HEK293 (cell line): ENCODE measurements at regions not wholly inside any gene's neighbourhood (a gene's known extent, or its start where the extent isn't known, plus 50 kb on each side); places are given as distances from the start of the nearest gene placed in this dataset.
A peak's percentile ranks its signal among the peaks of the same experiment; 100 is the strongest.

Experiments
- CTCF ChIA-PET: fragments of 350-600 bp; formaldehyde crosslinking; extraction: SDS; loops from one replicate; lab custom pipeline; 2021; ENCODE audit warnings: antibody characterized with exemption; lab: Yijun Ruan, JAX
- POLR2A ChIA-PET: fragments of 300-600 bp; formaldehyde crosslinking; extraction: SDS; loops from one replicate; lab custom pipeline; 2020; ENCODE audit warnings: antibody characterized with exemption, inconsistent platforms; lab: Yijun Ruan, JAX
- H3K27ac ChIP-seq: fragments of 200-500 bp; sonication (Bioruptor generic); 2 replicates; pipeline ENCODE4 v1.5.1; 2014; ENCODE audit warnings: low read depth, low read length, control low read depth, inconsistent platforms; ENCODE audit errors: extremely low read depth
- H3K36me3 ChIP-seq, 2 experiments: fragments of 200-500 bp in 1 of 2; sonication (Bioruptor generic) in 1 of 2; 1 replicate in 1 of 2; 2 replicates in 1 of 2; pipeline ENCODE4 v1.5.1; 2014 to 2017; ENCODE audit warnings: inconsistent platforms in 2 of 2, low read length in 2 of 2; ENCODE audit not compliant: control insufficient read depth in 2 of 2, insufficient read depth in 1 of 2
- H3K4me1 ChIP-seq: fragments of 200-500 bp; sonication (Bioruptor generic); 2 replicates; pipeline ENCODE4 v1.5.1; 2014; ENCODE audit warnings: mild to moderate bottlenecking, low read length, inconsistent platforms; ENCODE audit not compliant: control insufficient read depth, insufficient read depth
- H3K4me3 ChIP-seq: 2 replicates; pipeline ENCODE4 v1.5.1; 2011; ENCODE audit warnings: low read depth, mild to moderate bottlenecking, control low read depth, low read length, moderate library complexity
- H3K9me3 ChIP-seq: fragments of 200-500 bp; sonication (Bioruptor generic); 2 replicates; pipeline ENCODE4 v1.5.1; 2014; ENCODE audit warnings: low read depth, low read length, inconsistent platforms; ENCODE audit not compliant: control insufficient read depth, insufficient read depth
- GLIS2 ChIP-seq: fragments of 450-650 bp; formaldehyde crosslinking; IDR thresholded peaks from 2 replicates; pipeline ENCODE4 v1.5.1; 2016; ENCODE audit warnings: missing biosample characterization, missing genetic modification characterization
- RBAK ChIP-seq: fragments of 450-650 bp; formaldehyde crosslinking; IDR thresholded peaks from 2 replicates; pipeline ENCODE4 v1.5.1; 2016; ENCODE audit warnings: missing biosample characterization, missing genetic modification characterization
- SETDB1 ChIP-seq: IDR thresholded peaks from one replicate; pipeline ENCODE4 v1.6.1; 2017; ENCODE audit warnings: mild to moderate bottlenecking, low read length, moderate library complexity, mixed read lengths; ENCODE audit not compliant: insufficient read length
- YY2 ChIP-seq: fragments of 450-650 bp; formaldehyde crosslinking; IDR thresholded peaks from 2 replicates; pipeline ENCODE4 v1.5.1; 2016; ENCODE audit warnings: missing biosample characterization, missing genetic modification characterization
- ZFP3 ChIP-seq: fragments of 450-650 bp; formaldehyde crosslinking; IDR thresholded peaks from 2 replicates; pipeline ENCODE4 v1.5.1; 2016; ENCODE audit warnings: low read depth, missing biosample characterization, missing genetic modification characterization
- ZNF114 ChIP-seq: fragments of 450-650 bp; formaldehyde crosslinking; IDR thresholded peaks from 2 replicates; pipeline ENCODE4 v1.5.0; 2017; ENCODE audit warnings: missing biosample characterization, missing genetic modification characterization
- ZNF266 ChIP-seq: fragments of 450-650 bp; formaldehyde crosslinking; IDR thresholded peaks from 2 replicates; pipeline ENCODE4 v1.5.1; 2016; ENCODE audit warnings: missing biosample characterization, missing genetic modification characterization, low read depth
- ZNF404 ChIP-seq: fragments of 450-650 bp; formaldehyde crosslinking; IDR thresholded peaks from 2 replicates; pipeline ENCODE4 v1.5.1; 2017; ENCODE audit warnings: missing biosample characterization, missing genetic modification characterization
- ZNF585B ChIP-seq: fragments of 450-650 bp; formaldehyde crosslinking; IDR thresholded peaks from 2 replicates; pipeline ENCODE4 v1.5.1; 2016; ENCODE audit warnings: missing biosample characterization, missing genetic modification characterization
- TF ChIP-seq, protein P1 (sequence below): fragments of 450-650 bp; formaldehyde crosslinking; IDR thresholded peaks from 2 replicates; pipeline ENCODE4 v1.5.1; 2016; ENCODE audit warnings: missing biosample characterization, missing genetic modification characterization
- TF ChIP-seq, protein P2 (sequence below): fragments of 450-650 bp; formaldehyde crosslinking; IDR thresholded peaks from 2 replicates; pipeline ENCODE4 v1.5.1; 2016; ENCODE audit warnings: missing biosample characterization, missing genetic modification characterization

DNA sequence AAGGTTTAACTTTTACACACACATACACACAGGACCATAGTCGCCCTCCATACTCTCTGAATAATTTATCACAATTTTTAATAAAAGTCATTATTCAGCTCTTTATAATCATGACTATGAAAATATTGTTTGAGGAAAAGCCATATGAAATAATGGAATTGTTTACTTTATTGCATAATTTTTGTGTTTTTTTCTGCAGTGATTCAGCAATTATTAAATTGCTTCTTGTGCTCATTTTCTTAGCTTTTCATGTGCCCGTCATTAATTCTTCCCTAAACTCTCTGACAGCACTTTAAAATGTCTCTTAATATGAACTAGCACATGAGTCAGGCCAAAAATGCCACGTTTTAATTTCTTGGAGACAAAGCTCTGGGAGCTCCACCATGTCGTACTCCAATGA, 77.5 kb upstream of the ALX4 start (continued):
- TF ChIP-seq ZNF404 (no peak), YY2 (tag by site-specific recombination) (no peak), ZNF114 (tag by site-specific recombination) (no peak)
- TF ChIP-seq, protein P1, sequence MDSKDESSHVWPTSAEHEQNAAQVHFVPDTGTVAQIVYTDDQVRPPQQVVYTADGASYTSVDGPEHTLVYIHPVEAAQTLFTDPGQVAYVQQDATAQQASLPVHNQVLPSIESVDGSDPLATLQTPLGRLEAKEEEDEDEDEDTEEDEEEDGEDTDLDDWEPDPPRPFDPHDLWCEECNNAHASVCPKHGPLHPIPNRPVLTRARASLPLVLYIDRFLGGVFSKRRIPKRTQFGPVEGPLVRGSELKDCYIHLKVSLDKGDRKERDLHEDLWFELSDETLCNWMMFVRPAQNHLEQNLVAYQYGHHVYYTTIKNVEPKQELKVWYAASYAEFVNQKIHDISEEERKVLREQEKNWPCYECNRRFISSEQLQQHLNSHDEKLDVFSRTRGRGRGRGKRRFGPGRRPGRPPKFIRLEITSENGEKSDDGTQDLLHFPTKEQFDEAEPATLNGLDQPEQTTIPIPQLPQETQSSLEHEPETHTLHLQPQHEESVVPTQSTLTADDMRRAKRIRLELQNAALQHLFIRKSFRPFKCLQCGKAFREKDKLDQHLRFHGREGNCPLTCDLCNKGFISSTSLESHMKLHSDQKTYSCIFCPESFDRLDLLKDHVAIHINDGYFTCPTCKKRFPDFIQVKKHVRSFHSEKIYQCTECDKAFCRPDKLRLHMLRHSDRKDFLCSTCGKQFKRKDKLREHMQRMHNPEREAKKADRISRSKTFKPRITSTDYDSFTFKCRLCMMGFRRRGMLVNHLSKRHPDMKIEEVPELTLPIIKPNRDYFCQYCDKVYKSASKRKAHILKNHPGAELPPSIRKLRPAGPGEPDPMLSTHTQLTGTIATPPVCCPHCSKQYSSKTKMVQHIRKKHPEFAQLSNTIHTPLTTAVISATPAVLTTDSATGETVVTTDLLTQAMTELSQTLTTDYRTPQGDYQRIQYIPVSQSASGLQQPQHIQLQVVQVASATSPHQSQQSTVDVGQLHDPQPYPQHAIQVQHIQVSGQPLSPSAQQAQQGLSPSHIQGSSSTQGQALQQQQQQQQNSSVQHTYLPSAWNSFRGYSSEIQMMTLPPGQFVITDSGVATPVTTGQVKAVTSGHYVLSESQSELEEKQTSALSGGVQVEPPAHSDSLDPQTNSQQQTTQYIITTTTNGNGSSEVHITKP (tag by site-specific recombination), result no peak

DNA sequence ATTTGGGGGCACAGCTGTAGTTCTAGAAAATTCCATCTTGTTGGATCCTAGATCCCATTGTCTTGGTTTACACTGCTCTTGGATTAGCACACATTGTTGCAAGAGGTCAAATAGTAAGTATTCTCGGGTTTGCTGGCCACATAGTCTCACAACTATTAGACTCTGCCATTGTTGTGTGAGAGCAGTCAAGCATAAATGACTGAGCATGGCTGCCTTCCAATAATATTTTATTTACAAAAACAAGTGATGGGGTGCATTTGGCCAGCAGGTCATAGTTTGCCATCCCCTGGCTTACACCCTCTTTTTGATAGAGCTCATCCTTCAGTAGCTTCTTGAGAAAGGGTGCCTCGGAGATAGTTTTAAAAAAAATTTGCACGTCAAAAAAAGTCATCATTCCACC, 77.9 kb upstream of the ALX4 start:
- ChIA-PET CTCF (interaction anchor here (0.6 to 1.1 kb wide), 2 partner anchors 110 to 984 kb away, joined by 3 to 5 read pairs; no protein-coding TSS in a partner anchor), POLR2A (no interaction called here)

DNA sequence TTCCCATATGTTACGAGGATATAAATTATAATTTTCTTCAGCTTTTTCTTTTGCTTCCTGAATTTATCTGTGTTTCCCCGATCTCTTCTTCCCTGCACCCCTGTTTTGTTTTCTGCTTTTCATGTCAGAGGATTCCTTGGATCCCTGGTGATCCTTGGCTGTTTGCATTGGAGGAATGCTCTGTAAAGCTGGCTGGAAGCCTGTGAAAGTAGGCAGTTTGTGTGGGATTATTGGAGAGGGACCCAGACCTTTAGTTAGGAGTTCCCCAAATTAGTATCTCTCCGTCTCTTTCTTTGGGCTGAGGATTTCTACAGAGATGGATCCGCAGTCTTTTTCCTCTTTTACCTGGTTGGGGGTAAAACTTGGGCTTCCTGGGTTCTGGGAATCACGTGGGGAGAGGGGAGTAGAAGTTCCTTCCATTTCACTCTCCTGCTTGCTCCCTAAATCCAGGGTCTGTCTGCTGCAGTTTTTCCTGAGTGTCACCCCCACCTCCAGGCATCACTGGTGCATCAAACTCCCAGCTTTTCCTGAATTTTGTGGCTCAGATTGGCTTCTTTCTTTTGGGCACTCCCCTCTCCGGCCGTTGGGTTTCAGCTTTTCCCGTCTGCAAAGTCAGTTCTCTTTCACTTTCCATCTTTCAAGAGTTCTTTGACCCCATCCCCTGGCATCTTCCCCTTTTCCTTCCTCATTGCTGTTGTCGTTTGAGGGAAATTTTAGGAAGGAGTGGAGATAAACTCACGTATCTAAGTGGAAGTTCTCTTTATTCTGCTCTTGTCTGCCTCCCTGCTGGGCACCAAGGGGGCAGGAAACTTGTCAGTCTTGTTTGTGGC, 79.1 kb upstream of the ALX4 start:
- POLR2A ChIA-PET, result no interaction called here
- Histone ChIP-seq H3K27ac (no peak overlapping the region), H3K4me3 (no peak overlapping the region)

More for the DNA sequence above, 77.9 kb upstream of the ALX4 start:
- H3K36me3 ChIP-seq, result no peaks in the 10 kb centered on the region
- no peak overlapping the region for H3K27ac ChIP-seq
- no peaks in the 10 kb centered on the region for H3K4me1 ChIP-seq
- H3K4me3 ChIP-seq, result no peak overlapping the region
- no peaks in the 10 kb centered on the region for H3K9me3 ChIP-seq
- no peak for TF ChIP-seq ZNF585B
- TF ChIP-seq, all 188 proteins: peak for 0

DNA sequence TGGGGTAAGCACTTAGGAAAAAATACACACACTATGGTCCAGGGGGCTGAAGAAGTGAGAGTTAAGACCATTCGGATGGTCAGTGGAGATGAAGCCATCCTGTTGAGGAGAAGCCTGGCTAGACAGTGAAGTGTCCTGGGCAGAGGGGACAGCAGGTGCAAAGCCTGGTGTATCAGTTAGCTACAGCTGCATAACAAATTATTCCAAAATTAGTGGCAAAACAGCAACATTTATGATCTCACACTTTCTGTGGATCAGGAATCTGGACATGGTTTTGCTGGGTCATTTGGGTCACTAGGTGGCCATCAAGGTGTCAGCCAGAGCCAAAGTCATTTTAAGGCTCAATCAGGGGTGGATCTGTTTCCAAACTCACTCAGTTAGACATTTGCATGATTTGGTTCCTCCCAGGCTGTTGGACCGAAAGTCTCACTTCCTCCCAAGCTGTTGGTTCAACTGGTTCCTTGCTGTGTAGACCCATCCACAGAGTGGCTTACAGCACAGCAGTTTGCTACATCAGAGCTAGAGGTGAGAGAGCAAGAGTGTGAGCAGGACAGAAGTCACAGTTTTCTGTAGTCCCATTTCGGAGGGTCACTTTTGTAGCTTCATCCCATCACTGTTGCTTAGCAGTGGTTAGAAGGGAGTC, 80.1 kb upstream of the ALX4 start:
- H3K36me3 ChIP-seq, result no peaks in the 10 kb centered on the region
- H3K27ac ChIP-seq, result no peak overlapping the region
- POLR2A ChIA-PET, result no interaction called here
- no peak overlapping the region for H3K4me3 ChIP-seq
- TF ChIP-seq RBAK (tag by site-specific recombination) (peak; percentile 49; the same call in 1 of the 2 replicates), ZFP3 (no peak), SETDB1 (peak; percentile 15)
- no peaks in the 10 kb centered on the region for H3K9me3 ChIP-seq
- no peaks in the 10 kb centered on the region for H3K4me1 ChIP-seq
- CTCF ChIA-PET, result no interaction called here

More for the DNA sequence above, 79.1 kb upstream of the ALX4 start:
- no peaks in the 10 kb centered on the region for H3K36me3 ChIP-seq
- H3K9me3 ChIP-seq, result no peaks in the 10 kb centered on the region
- CTCF ChIA-PET, result interaction anchor here (0.9 kb wide), 1 partner anchor 32 kb away, joined by 4 read pairs; no protein-coding TSS in a partner anchor
- TF ChIP-seq GLIS2 (tag by site-specific recombination), result no peak
- TF ChIP-seq ZNF114 (tag by site-specific recombination), result no peak
- TF ChIP-seq ZNF266 (tag by site-specific recombination), result no peak
- TF ChIP-seq, protein P2, sequence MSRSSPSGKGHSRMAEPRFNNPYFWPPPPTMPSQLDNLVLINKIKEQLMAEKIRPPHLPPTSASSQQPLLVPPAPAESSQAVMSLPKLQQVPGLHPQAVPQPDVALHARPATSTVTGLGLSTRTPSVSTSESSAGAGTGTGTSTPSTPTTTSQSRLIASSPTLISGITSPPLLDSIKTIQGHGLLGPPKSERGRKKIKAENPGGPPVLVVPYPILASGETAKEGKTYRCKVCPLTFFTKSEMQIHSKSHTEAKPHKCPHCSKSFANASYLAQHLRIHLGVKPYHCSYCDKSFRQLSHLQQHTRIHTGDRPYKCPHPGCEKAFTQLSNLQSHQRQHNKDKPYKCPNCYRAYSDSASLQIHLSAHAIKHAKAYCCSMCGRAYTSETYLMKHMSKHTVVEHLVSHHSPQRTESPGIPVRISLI, result no peak
- no peaks in the 10 kb centered on the region for H3K4me1 ChIP-seq
